ENCODE measurements at regions not wholly inside any gene's neighbourhood (a gene's known extent, or its start where the extent isn't known, plus 50 kb on each side); places are given as distances from the start of the nearest gene placed in this dataset.
"Not testable (repeated sequence)": the region's sequence is repeated elsewhere in the genome, so short reads cannot be mapped to it uniquely, and the experiment has no call there.

DNA sequence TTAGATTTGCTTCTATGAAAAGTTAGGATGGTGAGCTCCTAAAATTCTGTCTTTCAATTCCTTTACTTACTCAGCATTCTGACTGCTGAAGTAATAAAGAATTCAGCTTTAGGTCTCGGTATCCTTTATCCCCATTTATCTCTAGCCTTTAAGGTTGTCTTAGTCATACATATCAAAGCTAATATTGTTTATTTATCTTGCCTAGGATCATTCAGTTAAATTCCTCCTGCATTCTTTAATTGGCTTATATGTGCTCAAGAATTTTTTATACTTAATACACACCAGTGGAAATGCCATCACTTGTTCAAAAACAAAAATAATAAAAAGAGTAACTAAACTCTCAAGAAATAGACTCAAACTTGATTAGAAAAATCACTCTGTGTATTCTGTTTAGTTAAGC is 507.0 kb downstream of the ZPLD1 start:
- Mint-ChIP-seq H3K9me3 (peaks cover 2% of the 10 kb centered on the region), H3K27me3 (no peaks in the 10 kb centered on the region), H3K4me3 (no peak overlapping the region), H3K36me3 (ENCODE audit: low read depth) (no peaks in the 10 kb centered on the region), H3K27ac (no peak overlapping the region), H3K4me1 (no peaks in the 10 kb centered on the region)
- CTCF ChIA-PET = no interaction called here
- POLR2A ChIA-PET = no interaction called here
- DNase-seq = no peak

DNA sequence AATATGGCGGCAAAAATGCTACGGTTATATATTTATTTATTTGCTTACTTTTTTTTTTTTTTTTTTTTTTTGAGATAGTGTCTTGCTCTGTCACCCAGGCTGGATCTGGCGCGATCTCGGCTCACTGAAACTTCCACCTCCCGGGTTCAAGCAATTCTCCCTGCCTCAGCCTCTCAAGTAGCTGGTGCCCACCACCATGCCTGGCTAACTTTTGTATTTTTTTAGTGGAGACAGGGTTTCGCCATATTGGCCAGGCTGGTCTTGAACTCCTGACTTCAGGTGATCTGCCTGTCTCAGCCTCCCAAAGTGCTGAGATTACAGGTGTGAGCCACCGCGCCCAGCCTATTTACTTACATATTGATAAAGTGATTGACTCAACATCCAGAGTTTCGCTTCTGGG is 511.6 kb downstream of the ZPLD1 start:
- H3K27me3 Mint-ChIP-seq; H3K27ac Mint-ChIP-seq; H3K9me3 Mint-ChIP-seq; H3K36me3 Mint-ChIP-seq (ENCODE audit: low read depth); H3K4me3 Mint-ChIP-seq; CTCF ChIA-PET; POLR2A ChIA-PET; H3K4me1 Mint-ChIP-seq; DNase-seq: not testable (repeated sequence)

DNA sequence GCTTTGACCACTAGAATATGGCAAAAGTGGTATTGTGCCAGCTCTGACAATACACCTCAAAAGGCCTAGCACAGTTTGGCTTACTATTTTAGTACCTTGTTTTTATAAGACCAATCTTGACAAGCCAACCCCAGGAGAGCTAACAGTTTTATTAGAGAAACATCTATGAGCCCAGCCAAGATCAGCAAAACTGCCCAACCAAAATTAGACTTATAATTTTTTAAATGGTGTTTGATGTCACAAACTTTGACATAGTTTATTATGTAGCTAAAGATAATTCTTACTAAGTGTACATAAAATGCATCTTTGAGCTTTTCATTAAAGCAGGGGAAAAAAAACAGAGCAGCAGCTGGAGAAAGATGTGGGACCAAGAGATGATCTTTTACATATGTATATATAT is 537.5 kb downstream of the ZPLD1 start:
- POLR2A ChIA-PET = no interaction called here
- no peak for DNase-seq
- H3K9me3 Mint-ChIP-seq = peaks cover 3% of the 10 kb centered on the region
- H3K27ac Mint-ChIP-seq = no peak overlapping the region
- CTCF ChIA-PET = no interaction called here
- no peaks in the 10 kb centered on the region for H3K27me3 Mint-ChIP-seq
- H3K4me1 Mint-ChIP-seq = no peaks in the 10 kb centered on the region
- H3K36me3 Mint-ChIP-seq (ENCODE audit: low read depth) = no peaks in the 10 kb centered on the region
- no peak overlapping the region for H3K4me3 Mint-ChIP-seq

DNA sequence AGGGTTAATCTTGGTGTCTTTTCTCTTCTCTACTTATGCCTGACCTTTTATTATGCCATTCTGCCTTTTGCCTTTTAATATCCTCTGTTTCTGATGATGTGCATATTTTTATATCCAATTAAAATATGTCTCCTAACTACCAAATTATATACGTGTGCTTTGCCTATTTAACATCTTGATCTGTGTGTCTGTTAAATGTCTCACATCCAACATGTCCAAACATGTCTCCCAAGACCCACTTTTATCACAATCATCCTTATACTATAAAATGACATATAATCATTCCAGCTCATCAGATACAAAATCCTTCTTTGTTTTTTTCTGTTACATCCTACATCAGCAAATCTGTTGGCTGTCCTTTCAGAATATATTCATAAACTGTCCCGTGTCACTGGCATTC is 539.5 kb downstream of the ZPLD1 start:
- peaks cover 3% of the 10 kb centered on the region for H3K9me3 Mint-ChIP-seq

DNA sequence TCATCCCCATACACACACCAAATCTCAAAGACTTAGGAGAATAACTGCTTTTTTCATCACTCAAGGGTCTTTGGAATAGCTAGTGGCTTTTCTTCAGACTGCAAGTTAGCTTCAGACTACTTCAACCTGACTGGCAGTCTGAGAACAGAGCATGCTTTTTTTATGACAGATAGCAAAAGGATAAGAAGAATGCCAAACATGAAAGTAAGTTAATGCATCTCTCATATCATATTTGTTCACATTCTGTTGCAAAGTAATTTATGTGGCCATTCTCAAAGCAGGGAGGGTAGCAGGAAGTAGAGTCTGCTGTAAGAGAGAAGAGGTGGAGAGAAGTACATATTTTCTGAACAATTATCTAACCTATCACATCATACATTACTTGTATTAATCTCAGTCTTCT is 544.4 kb downstream of the ZPLD1 start:
- no peaks in the 10 kb centered on the region for H3K4me1 Mint-ChIP-seq
- DNase-seq = no peak
- no peaks in the 10 kb centered on the region for H3K9me3 Mint-ChIP-seq
- H3K36me3 Mint-ChIP-seq (ENCODE audit: low read depth) = no peaks in the 10 kb centered on the region
- CTCF ChIA-PET = no interaction called here
- H3K27me3 Mint-ChIP-seq = no peaks in the 10 kb centered on the region
- H3K4me3 Mint-ChIP-seq = no peak overlapping the region
- POLR2A ChIA-PET = no interaction called here
- H3K27ac Mint-ChIP-seq = no peak overlapping the region

More for the DNA sequence above, 539.5 kb downstream of the ZPLD1 start:
- ChIA-PET CTCF (no interaction called here), POLR2A (no interaction called here)
- Mint-ChIP-seq H3K27ac (no peak overlapping the region), H3K4me3 (no peak overlapping the region), H3K27me3 (no peaks in the 10 kb centered on the region), H3K4me1 (no peaks in the 10 kb centered on the region), H3K36me3 (ENCODE audit: low read depth) (no peaks in the 10 kb centered on the region)
- DNase-seq = no peak

DNA sequence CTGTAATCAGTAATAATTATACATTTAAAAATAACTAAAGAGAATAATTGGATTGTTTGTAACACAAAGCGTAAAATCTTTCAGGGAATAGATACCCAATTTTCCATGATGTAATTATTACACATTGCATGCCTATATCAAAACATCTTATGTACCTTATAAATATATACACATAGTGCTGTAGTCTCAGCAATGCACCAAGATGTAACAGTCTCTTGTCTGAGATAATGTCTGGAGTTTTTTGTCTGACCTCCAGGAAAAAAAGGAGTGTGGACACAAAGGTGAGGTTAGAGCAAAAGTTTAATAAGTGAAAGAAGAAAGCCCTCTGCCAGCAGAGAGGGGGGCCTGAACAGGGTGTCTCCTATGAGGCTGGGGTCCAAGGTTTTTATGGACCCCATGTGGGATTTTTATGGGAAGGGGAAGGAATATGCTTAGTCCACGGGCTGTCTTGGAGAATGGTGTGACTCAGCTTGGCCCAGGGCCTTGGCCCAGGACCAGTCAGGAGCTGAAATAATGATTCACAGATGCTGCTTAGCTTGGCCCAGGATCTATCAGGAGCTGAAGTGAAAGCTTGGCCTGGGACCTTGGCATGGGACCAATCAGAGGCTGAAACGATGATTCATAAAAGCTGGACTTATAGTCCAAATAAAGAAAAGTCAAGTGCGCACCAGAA is 545.0 kb downstream of the ZPLD1 start:
- no peak overlapping the region for H3K27ac Mint-ChIP-seq

DNA sequence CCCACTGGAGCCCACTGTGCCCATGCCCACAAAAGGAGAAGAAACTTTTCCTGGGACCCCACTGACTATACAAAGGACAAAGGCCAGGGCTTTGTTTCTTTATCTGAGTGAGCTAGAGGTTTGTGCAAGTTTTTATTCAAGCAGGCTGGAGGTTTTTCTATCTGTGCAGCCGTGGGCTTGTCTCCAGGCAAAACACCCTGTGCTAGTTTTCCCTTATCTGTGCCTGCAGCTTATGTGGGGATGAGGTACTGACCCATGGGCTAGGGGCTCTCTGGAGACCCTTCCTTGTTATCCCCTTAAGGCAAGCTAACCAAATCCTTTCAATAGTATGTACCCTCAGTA is 545.5 kb downstream of the ZPLD1 start:
- no peaks in the 10 kb centered on the region for H3K4me1 Mint-ChIP-seq
- no peak overlapping the region for H3K4me3 Mint-ChIP-seq
- ChIA-PET POLR2A (no interaction called here), CTCF (no interaction called here)
- no peak overlapping the region for H3K27ac Mint-ChIP-seq
- no peaks in the 10 kb centered on the region for H3K9me3 Mint-ChIP-seq
- no peak for DNase-seq
- no peaks in the 10 kb centered on the region for H3K27me3 Mint-ChIP-seq
- no peaks in the 10 kb centered on the region for H3K36me3 Mint-ChIP-seq (ENCODE audit: low read depth)

More for the DNA sequence above, 545.0 kb downstream of the ZPLD1 start:
- no peaks in the 10 kb centered on the region for H3K4me1 Mint-ChIP-seq
- ChIA-PET CTCF (no interaction called here), POLR2A (no interaction called here)
- no peak overlapping the region for H3K4me3 Mint-ChIP-seq
- H3K36me3 Mint-ChIP-seq (ENCODE audit: low read depth) = no peaks in the 10 kb centered on the region
- no peak for DNase-seq
- H3K27me3 Mint-ChIP-seq = no peaks in the 10 kb centered on the region
- H3K9me3 Mint-ChIP-seq = no peaks in the 10 kb centered on the region

DNA sequence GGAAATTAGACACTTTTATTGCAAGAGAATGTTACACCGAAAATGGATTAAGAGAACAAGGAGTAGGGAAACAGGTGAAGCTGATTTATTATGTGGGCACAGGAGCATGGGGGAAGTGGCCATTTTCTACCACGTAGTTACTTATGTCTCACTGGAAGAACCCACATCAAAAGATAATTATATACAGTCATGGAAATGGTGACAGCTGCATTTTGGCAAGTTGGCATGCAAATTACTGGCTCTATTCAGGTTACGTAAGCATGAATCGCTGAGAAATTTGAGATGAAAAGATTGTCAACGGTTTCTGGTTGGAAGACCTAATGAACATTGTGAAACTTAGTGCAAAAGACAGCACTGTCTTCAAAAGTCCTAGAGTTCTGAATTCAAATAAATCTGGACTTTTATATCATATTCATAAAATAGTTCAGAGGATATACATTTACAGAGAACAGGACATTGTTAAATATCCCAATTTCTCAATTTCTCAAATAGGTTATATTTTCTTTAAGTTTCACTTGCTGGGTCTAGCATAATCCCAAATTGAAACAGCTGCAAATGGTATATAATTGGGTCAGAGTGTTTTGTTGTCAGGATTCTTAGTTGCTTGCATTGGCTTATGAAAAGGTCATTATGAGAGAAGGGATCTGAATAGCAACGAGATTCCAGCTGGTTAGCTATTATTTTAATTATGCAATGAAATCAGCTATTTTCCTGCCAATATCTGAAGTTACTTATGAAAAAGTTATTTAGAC is 567.8 kb downstream of the ZPLD1 start:
- H3K36me3 Mint-ChIP-seq (ENCODE audit: low read depth) = no peaks in the 10 kb centered on the region
- ChIA-PET POLR2A (no interaction called here), CTCF (no interaction called here)
- no peaks in the 10 kb centered on the region for H3K9me3 Mint-ChIP-seq
- no peak for DNase-seq
- H3K4me3 Mint-ChIP-seq = no peak overlapping the region
- H3K4me1 Mint-ChIP-seq = no peaks in the 10 kb centered on the region
- no peaks in the 10 kb centered on the region for H3K27me3 Mint-ChIP-seq
- no peak overlapping the region for H3K27ac Mint-ChIP-seq

DNA sequence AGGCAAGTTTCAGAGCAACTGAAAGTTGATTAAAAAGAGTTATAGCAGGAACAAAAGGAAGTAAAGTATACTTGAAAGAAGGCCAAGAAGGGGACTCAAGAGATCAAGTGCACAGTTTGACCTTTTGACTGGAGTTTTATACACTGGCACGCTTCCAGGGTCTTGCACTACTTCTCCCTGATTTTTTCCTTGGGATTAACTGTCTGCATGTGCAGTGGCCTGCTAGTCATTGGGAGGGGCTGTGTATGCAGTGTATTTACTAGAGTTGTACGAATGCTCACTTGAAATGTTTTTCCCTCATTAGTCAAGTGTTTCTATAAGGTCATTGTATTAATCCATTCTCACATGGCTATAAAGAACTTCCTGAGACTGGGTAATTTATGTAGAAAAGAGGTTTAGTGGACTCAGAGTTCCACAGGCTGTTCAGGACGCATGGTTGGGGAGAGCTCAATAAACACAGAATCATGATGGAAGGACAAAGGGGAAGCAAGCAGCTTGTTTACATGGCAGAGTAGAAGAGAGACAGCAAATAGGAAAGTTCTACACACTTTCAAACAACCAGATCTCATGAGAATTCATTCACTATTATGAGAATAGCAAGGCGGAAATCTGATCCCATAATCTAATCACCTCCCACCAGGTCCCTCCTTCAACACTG is 571.8 kb downstream of the ZPLD1 start:
- Mint-ChIP-seq H3K4me1 (no peaks in the 10 kb centered on the region), H3K4me3 (no peak overlapping the region), H3K9me3 (no peaks in the 10 kb centered on the region), H3K27me3 (no peaks in the 10 kb centered on the region), H3K36me3 (ENCODE audit: low read depth) (no peaks in the 10 kb centered on the region), H3K27ac (no peak overlapping the region)
- CTCF ChIA-PET = no interaction called here
- DNase-seq = no peak
- POLR2A ChIA-PET = no interaction called here

DNA sequence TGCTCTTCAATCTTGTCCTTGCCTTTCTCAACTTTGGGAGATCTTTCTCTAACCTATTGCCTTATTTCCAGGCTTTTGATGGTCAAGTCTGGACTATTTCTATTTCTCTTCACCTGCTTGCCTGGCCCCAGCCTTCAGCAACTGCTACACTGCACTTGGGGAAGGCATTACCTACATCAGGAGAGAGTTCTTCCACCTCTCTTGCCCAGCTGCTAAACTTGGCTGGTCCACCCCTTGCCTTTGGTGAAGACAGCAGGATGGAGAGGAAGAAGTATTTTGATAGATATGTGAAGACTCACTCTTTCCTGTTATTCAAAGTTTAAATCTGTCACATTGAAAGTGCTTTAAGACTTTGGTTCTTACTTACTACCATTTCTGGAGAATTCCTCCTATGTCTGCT is 574.8 kb downstream of the ZPLD1 start:
- Mint-ChIP-seq H3K36me3 (ENCODE audit: low read depth) (no peaks in the 10 kb centered on the region), H3K27ac (no peak overlapping the region), H3K27me3 (no peaks in the 10 kb centered on the region), H3K9me3 (no peaks in the 10 kb centered on the region), H3K4me3 (no peak overlapping the region), H3K4me1 (no peaks in the 10 kb centered on the region)
- no peak for DNase-seq
- ChIA-PET POLR2A (no interaction called here), CTCF (no interaction called here)

DNA sequence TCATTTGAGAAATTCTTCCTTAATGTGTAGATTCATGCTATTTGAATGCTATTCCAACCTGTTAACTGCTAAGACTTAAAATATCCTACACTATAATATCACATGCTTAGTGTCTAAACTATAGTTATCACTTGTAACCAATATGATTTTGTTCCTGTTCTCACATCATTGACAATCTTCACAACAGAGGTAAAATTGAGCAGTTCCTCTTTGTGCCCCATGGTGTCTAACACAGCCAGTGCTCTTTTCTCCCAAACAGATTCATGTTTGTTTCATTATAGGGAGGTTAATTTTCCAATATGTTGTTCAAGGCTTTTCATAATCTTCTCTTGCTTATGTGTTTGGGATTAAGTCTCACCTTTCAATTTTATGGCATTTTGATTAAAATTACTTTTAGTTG is 591.1 kb downstream of the ZPLD1 start:
- Mint-ChIP-seq H3K4me3 (no peak overlapping the region), H3K27me3 (no peaks in the 10 kb centered on the region), H3K4me1 (no peaks in the 10 kb centered on the region), H3K36me3 (ENCODE audit: low read depth) (no peaks in the 10 kb centered on the region), H3K27ac (no peak overlapping the region), H3K9me3 (no peaks in the 10 kb centered on the region)
- CTCF ChIA-PET = no interaction called here
- POLR2A ChIA-PET = no interaction called here
- no peak for DNase-seq

DNA sequence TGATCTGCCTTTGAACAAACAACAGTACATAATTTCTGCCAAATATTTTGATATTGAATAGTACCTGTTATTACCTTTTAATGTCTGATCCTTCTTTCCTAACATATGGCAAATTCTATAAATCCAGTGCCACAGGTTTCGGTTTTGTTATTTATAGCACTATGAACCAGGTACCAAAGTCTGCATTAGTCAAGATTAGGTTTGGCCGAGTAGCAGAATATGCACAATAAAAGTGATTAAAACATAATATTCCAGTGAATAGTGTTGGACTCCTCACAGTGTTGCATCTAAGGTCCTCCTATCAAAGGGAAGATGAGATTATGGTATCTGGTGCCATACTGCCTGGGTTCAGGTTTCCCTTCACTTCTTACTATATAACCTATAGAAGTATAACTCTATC is 599.0 kb downstream of the ZPLD1 start:
- no peaks in the 10 kb centered on the region for H3K4me1 Mint-ChIP-seq
- ChIA-PET POLR2A (no interaction called here), CTCF (no interaction called here)
- no peaks in the 10 kb centered on the region for H3K9me3 Mint-ChIP-seq
- no peak for DNase-seq
- no peaks in the 10 kb centered on the region for H3K27me3 Mint-ChIP-seq
- no peak overlapping the region for H3K4me3 Mint-ChIP-seq
- H3K36me3 Mint-ChIP-seq (ENCODE audit: low read depth) = no peaks in the 10 kb centered on the region
- H3K27ac Mint-ChIP-seq = no peak overlapping the region

DNA sequence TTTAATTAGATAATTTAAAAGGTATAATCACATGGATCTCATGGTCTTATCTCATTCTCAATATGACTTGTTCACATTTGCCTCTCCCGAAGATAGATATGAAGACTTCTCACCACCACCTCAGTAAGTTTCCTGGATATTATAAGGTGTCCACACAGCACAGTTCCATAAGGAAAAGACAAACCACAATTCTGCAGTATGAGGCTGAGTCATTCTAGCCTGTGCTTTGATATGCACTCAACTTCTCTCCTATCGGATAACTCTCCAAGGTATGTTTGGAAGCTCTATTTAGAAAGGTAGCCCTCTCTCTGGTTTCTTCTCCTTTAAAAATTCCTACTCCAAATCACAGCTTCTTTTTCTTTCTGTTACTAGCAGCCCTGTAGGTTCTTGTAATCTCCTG is 612.8 kb downstream of the ZPLD1 start:
- H3K9me3 Mint-ChIP-seq = no peaks in the 10 kb centered on the region

More for the DNA sequence above, 612.8 kb downstream of the ZPLD1 start:
- H3K4me3 Mint-ChIP-seq = no peak overlapping the region
- no peak for DNase-seq
- no peaks in the 10 kb centered on the region for H3K36me3 Mint-ChIP-seq (ENCODE audit: low read depth)
- H3K4me1 Mint-ChIP-seq = no peaks in the 10 kb centered on the region
- ChIA-PET POLR2A (no interaction called here), CTCF (interaction anchor here (0.6 kb wide), 1 partner anchor 70 kb away, joined by 3 read pairs; no protein-coding TSS in a partner anchor)
- H3K27ac Mint-ChIP-seq = no peak overlapping the region
- no peaks in the 10 kb centered on the region for H3K27me3 Mint-ChIP-seq

Data from activated CD4-positive, alpha-beta T cell treated with anti-CD3 and anti-CD28 coated beads, Interleukin-2, amount 10 ng/mL, durations not matched to agents 7 days and 5 days (primary cell).